ENCODE measurements at regions not wholly inside any gene's neighbourhood (a gene's known extent, or its start where the extent isn't known, plus 50 kb on each side); places are given as distances from the start of the nearest gene placed in this dataset.

- TF ChIP-seq CTCF (IDR thresholded peaks at IDR 0.05) (no peak), POLR2AphosphoS5 (IDR thresholded peaks at IDR 0.05) (no peak), POLR2A (IDR thresholded peaks at IDR 0.05) (peak in 1 of 2 donors; percentile 23), EP300 (IDR thresholded peaks at IDR 0.05) (no peak)
Observed at GRCh38 chr9:91131433-91131839, 230.3 kb downstream of the AUH start.
